ENCODE measurements at regions not wholly inside any gene's neighbourhood (a gene's known extent, or its start where the extent isn't known, plus 50 kb on each side); places are given as distances from the start of the nearest gene placed in this dataset.

DNA sequence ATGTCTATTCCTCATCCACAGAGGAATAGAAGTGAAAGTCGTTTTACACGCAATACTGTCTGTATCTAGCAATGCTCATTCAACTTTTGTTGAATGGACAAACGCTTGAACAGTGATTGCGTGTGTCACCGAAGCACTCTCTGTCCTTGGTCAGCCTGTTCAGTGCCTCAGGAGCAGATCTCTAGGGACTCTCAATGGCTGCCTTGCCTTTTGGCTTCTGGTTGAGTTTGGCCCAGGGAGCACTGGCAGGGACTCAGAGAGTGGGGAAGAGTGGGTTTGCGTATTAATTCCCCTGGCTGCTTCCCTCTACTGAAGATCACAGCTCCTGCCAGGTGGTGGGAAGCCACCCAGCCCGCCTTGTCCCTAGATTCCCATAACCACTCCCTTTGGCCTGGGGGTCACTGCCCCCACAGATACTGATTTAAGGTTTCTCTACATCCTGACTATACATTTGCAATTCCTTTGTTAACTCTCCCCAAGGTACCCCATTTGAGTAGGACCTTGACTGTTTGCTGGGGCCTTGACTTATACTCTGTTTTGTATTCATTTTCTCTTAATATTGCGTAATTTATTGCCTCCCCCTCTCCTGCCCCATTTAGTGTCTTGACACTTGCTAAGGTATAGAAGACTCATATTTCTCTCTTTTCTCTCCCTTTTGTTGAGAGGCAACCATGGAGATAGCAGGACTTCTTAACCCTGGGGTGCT, 61.7 kb upstream of the USP24 start:
- in situ Hi-C loops (cut with MboI; ENCODE audit: low sequenced_read_pairs): loop anchor here (5.0 kb wide), 1 partner anchor 135 kb away; no protein-coding TSS in a partner anchor

- in situ Hi-C loops (cut with MboI; ENCODE audit: low sequenced_read_pairs): loop anchor here (5.0 kb wide), 1 partner anchor 134 kb away; no protein-coding TSS in a partner anchor
These were observed 60.8 kb upstream of the USP24 start for GRCh38 chr1:55275941-55276341.

DNA sequence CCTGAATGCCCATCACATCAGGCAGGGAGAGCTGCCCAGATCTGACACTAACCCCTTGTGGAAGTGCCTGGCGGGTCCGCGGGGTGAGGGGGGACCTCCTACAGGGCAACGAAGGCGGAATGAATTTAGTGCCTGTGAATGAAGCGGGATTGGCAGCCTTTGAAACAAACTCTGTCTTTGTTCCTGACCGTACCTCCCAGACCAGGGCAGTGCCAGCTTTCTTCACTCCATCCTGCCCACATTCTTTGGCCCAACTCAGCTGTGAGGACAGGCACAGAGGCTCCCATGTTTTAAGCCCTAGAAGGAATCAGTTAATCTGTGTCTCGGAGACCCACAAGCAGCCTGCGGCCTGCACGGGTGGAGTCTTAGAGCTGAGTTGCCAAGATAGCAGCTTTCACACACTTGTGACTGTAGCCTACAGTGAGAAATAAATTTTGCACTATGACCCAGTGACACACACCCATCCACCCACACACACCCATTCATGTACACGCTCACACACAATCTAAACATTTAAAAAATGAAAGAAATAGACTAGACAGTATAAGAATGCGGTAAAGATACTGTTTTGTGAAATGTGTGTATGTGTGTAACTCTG, 60.1 kb upstream of the USP24 start:
- in situ Hi-C loops (cut with MboI; ENCODE audit: low sequenced_read_pairs): loop anchor here (5.0 kb wide), 1 partner anchor 133 kb away; no protein-coding TSS in a partner anchor

GRCh38 chr1:55272994-55273393, 57.8 kb upstream of the USP24 start:
- in situ Hi-C loops (cut with MboI; ENCODE audit: low sequenced_read_pairs): no loop called here
